ENCODE measurements at regions not wholly inside any gene's neighbourhood (a gene's known extent, or its start where the extent isn't known, plus 50 kb on each side); places are given as distances from the start of the nearest gene placed in this dataset.

DNA sequence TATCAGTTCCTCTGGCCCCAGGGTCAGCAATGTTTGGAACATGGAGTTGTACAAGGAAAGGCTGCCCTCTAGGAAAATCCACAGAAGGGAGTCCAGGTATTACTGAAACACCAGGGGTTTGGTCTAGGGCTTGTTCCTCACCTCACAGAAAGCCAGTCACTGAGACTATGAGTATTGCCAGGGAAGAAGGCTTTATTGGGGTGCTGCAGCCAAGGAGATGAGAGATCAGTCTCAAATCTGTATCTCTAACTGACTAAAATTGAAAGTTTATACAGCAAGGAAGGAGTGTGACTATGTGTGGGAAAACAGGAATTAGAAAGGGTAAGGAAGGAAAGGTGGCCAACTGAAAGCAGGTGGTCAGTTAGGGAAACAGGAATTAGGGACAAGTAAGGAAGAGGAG, 172.3 kb downstream of the LYPLAL1 start:
- no peak for TF ChIP-seq PPARA (CRISPR knock-in tag; IDR thresholded peaks at IDR 0.05; ENCODE audit: borderline replicate concordance)
- TF ChIP-seq ZFP3 (CRISPR knock-in tag; IDR thresholded peaks at IDR 0.05), result no peak
- TF ChIP-seq ESRRG (CRISPR knock-in tag; IDR thresholded peaks at IDR 0.05), result no peak
- TF ChIP-seq ZC3H10 (CRISPR knock-in tag; IDR thresholded peaks at IDR 0.05), result no peak
